ENCODE measurements at regions not wholly inside any gene's neighbourhood (a gene's known extent, or its start where the extent isn't known, plus 50 kb on each side); places are given as distances from the start of the nearest gene placed in this dataset.

GRCh38 chr18:47566809-47567208 lies 315.3 kb upstream of the SKOR2 start:
- Histone ChIP-seq H3K9me3 (replicated peaks in 1 of 2; ENCODE audit: control insufficient read depth in 1 of 2, insufficient read depth in 1 of 2, low read length in 2 of 2) (peaks cover 0 to 4% of the 10 kb centered on the region in 2 donors), H3K36me3 (replicated peaks in 1 of 2; ENCODE audit: control insufficient read depth in 1 of 2, insufficient read depth in 2 of 2, low read length in 2 of 2) (no peaks in the 10 kb centered on the region), H3K4me3 (replicated peaks in 1 of 3; ENCODE audit: low read depth in 2 of 3, low read length in 3 of 3) (no peak overlapping the region), H3K9ac (ENCODE audit: insufficient read depth, low read length, poor library complexity, severe bottlenecking) (no peak overlapping the region), H3K27me3 (ENCODE audit: control insufficient read depth in 2 of 2, insufficient read depth in 2 of 2, low read length in 2 of 2) (no peaks in the 10 kb centered on the region), H3K4me2 (replicated peaks; ENCODE audit: extremely low read depth, low read length, poor library complexity, severe bottlenecking) (no peak overlapping the region), H4K20me1 (ENCODE audit: insufficient read depth, low read length) (no peaks in the 10 kb centered on the region), H3K4me1 (ENCODE audit: control insufficient read depth in 1 of 2, insufficient read depth in 2 of 2, low read length in 2 of 2) (no peaks in the 10 kb centered on the region), H2AFZ (ENCODE audit: insufficient read depth, low read depth, low read length, poor library complexity, severe bottlenecking) (no peak overlapping the region), H3K79me2 (ENCODE audit: insufficient read depth, low read length) (no peaks in the 10 kb centered on the region), H3K27ac (ENCODE audit: low read depth in 1 of 2, low read length in 2 of 2) (no peak overlapping the region)
- H3K9me3 Mint-ChIP-seq: peaks cover 0 to 7% (median 2%) of the 10 kb centered on the region in 7 donors
- H3K27ac Mint-ChIP-seq: no peak overlapping the region
- intact Hi-C loops (cut with micrococcal nuclease): no loop called here
- WGBS (ENCODE audit: insufficient coverage): 86% methylated on average over 1 of the region's 1 CpG
- no peak overlapping the region for H3K4me3 Mint-ChIP-seq
- peaks cover 2 to 4% (median 3%) of the 10 kb centered on the region in 3 donors for H3K27me3 Mint-ChIP-seq (ENCODE audit: low read depth in 3 of 3)
- TF ChIP-seq, protein P1, sequence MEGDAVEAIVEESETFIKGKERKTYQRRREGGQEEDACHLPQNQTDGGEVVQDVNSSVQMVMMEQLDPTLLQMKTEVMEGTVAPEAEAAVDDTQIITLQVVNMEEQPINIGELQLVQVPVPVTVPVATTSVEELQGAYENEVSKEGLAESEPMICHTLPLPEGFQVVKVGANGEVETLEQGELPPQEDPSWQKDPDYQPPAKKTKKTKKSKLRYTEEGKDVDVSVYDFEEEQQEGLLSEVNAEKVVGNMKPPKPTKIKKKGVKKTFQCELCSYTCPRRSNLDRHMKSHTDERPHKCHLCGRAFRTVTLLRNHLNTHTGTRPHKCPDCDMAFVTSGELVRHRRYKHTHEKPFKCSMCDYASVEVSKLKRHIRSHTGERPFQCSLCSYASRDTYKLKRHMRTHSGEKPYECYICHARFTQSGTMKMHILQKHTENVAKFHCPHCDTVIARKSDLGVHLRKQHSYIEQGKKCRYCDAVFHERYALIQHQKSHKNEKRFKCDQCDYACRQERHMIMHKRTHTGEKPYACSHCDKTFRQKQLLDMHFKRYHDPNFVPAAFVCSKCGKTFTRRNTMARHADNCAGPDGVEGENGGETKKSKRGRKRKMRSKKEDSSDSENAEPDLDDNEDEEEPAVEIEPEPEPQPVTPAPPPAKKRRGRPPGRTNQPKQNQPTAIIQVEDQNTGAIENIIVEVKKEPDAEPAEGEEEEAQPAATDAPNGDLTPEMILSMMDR (IDR thresholded peaks at IDR 0.05): no peak
- DNase-seq: no peak
- H3K36me3 Mint-ChIP-seq: no peaks in the 10 kb centered on the region
- no peaks in the 10 kb centered on the region for H3K4me1 Mint-ChIP-seq

DNA sequence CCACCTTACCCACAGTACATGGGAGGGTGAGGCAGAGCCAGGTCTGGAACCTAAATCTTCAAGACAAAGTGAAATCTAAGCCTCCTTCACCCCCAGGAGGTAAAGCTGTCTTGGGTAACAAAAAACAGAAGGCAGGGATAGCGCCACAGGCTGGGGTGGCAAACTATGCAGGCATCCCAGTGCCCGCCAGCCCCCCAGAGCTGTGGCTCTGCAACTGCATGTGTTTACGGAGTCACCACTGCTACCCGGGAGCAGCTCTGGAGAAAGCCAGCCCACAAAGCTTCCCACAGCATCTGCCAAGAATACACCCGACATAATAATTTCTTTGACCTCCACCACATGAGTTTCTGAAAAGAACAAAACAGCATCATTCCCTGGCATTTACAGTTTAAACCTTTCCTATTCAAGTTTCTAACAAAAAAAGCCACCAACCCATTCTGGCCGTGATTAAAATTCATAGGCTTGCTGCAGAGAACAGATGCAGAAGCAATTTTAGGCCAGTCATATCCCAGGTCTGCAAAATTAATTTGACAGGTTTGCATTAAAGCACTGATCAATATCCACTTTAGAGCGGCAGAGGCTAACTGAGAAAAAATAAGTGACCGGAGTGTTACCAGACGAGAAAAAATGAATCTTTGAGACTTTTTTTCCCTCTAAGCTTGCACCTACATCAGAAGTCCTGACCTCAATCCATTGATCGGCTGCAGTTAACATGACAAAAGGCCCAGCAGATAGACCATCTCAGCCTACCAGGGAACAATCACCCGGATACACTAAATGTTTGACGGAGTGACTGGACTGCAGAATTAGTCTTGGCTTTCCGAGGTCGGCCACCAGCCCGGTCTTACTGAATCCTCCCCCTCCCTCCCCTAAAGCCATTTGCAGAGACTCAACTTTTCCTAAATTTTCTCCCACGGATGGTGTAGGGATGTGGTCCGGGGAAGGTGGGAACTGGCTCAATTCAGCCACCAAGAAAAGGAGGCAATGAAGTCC lies 309.6 kb upstream of the SKOR2 start:
- H3K27ac Mint-ChIP-seq: no peak overlapping the region
- no peak overlapping the region for H2AFZ ChIP-seq (ENCODE audit: insufficient read depth, low read depth, low read length, poor library complexity, severe bottlenecking)
- H3K4me1 ChIP-seq (ENCODE audit: control insufficient read depth in 1 of 2, insufficient read depth in 2 of 2, low read length in 2 of 2): no peaks in the 10 kb centered on the region
- TF ChIP-seq, protein P1 (IDR thresholded peaks at IDR 0.05): no peak
- intact Hi-C loops (cut with micrococcal nuclease): no loop called here
- no peak overlapping the region for H3K4me3 Mint-ChIP-seq
- H3K27ac ChIP-seq (ENCODE audit: low read depth in 1 of 2, low read length in 2 of 2): no peak overlapping the region
- peaks cover 0 to 4% of the 10 kb centered on the region in 2 donors for H3K9me3 ChIP-seq (replicated peaks in 1 of 2; ENCODE audit: control insufficient read depth in 1 of 2, insufficient read depth in 1 of 2, low read length in 2 of 2)
- H3K79me2 ChIP-seq (ENCODE audit: insufficient read depth, low read length): no peaks in the 10 kb centered on the region
- H3K4me1 Mint-ChIP-seq: no peaks in the 10 kb centered on the region
- H3K27me3 ChIP-seq (ENCODE audit: control insufficient read depth in 2 of 2, insufficient read depth in 2 of 2, low read length in 2 of 2): no peaks in the 10 kb centered on the region
- no peak overlapping the region for H3K4me2 ChIP-seq (replicated peaks; ENCODE audit: extremely low read depth, low read length, poor library complexity, severe bottlenecking)
- H3K4me3 ChIP-seq (replicated peaks in 1 of 3; ENCODE audit: low read depth in 2 of 3, low read length in 3 of 3): no peak overlapping the region
- H3K36me3 ChIP-seq (replicated peaks in 1 of 2; ENCODE audit: control insufficient read depth in 1 of 2, insufficient read depth in 2 of 2, low read length in 2 of 2): no peaks in the 10 kb centered on the region
- no peak overlapping the region for H3K9ac ChIP-seq (ENCODE audit: insufficient read depth, low read length, poor library complexity, severe bottlenecking)
- no peaks in the 10 kb centered on the region for H4K20me1 ChIP-seq (ENCODE audit: insufficient read depth, low read length)
- no peak for DNase-seq
- H3K36me3 Mint-ChIP-seq: no peaks in the 10 kb centered on the region
- H3K27me3 Mint-ChIP-seq (ENCODE audit: low read depth in 3 of 3): peaks cover 0 to 12% (median 11%) of the 10 kb centered on the region in 3 donors
- WGBS (ENCODE audit: insufficient coverage): 48% methylated on average over 13 of the region's 17 CpGs
- peaks cover 2 to 4% (median 3%) of the 10 kb centered on the region in 7 donors for H3K9me3 Mint-ChIP-seq
